ENCODE measurements at regions not wholly inside any gene's neighbourhood (a gene's known extent, or its start where the extent isn't known, plus 50 kb on each side); places are given as distances from the start of the nearest gene placed in this dataset.

DNA sequence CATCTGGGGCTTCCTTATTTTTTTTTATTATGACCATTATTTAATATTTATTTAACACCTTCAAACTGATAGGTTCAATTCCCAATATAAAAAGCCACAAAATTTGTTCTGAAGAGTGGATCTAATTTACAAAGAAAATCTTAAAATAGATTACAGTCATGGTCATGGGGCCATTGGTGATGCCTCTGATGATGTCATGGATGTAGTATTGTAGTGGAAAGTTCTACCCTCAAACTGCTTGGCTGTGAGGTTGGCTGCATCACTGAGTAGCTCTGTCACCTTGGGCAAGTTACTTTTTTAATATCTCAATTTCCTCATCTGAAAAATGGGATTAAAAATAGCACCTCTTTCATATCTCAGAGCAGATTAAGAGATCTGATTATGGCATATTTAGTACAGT, 128.5 kb downstream of the DKK1 start:
- Mint-ChIP-seq H3K36me3 (ENCODE audit: low read depth, unreplicated experiment) (no peaks in the 10 kb centered on the region), H3K4me3 (ENCODE audit: unreplicated experiment) (no peak overlapping the region), H3K27me3 (ENCODE audit: low read depth, unreplicated experiment) (no peaks in the 10 kb centered on the region), H3K9me3 (ENCODE audit: unreplicated experiment) (no peaks in the 10 kb centered on the region), H3K4me1 (ENCODE audit: low read depth, unreplicated experiment) (peaks cover 9% of the 10 kb centered on the region), H3K27ac (ENCODE audit: unreplicated experiment) (peak overlapping the region; percentile 41)
- Histone ChIP-seq H3K36me3 (ENCODE audit: insufficient read depth, low read length) (no peaks in the 10 kb centered on the region), H3K9ac (ENCODE audit: low read length) (peak overlapping the region; percentile 54), H3K9me3 (ENCODE audit: insufficient read depth, low read depth, low read length) (no peaks in the 10 kb centered on the region), H4K20me1 (ENCODE audit: insufficient read depth, low read length) (no peaks in the 10 kb centered on the region), H3K4me2 (ENCODE audit: low read length) (no peak overlapping the region), H3K4me3 (ENCODE audit: insufficient read depth, low read depth, low read length) (no peak overlapping the region), H3K27ac (ENCODE audit: low read depth, low read length) (peak overlapping the region; percentile 84), H3K27me3 (ENCODE audit: insufficient read depth, low read length) (no peaks in the 10 kb centered on the region), H2AFZ (ENCODE audit: low read depth, low read length) (no peak overlapping the region), H3K4me1 (ENCODE audit: insufficient read depth, low read length) (peaks cover 14% of the 10 kb centered on the region), H3K79me2 (ENCODE audit: insufficient read depth, low read length) (no peaks in the 10 kb centered on the region)
- TF ChIP-seq, protein P1, sequence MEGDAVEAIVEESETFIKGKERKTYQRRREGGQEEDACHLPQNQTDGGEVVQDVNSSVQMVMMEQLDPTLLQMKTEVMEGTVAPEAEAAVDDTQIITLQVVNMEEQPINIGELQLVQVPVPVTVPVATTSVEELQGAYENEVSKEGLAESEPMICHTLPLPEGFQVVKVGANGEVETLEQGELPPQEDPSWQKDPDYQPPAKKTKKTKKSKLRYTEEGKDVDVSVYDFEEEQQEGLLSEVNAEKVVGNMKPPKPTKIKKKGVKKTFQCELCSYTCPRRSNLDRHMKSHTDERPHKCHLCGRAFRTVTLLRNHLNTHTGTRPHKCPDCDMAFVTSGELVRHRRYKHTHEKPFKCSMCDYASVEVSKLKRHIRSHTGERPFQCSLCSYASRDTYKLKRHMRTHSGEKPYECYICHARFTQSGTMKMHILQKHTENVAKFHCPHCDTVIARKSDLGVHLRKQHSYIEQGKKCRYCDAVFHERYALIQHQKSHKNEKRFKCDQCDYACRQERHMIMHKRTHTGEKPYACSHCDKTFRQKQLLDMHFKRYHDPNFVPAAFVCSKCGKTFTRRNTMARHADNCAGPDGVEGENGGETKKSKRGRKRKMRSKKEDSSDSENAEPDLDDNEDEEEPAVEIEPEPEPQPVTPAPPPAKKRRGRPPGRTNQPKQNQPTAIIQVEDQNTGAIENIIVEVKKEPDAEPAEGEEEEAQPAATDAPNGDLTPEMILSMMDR (IDR thresholded peaks at IDR 0.05; ENCODE audit: insufficient read depth, low read depth, low read length) = no peak
- TF ChIP-seq EZH2 (IDR thresholded peaks at IDR 0.05; ENCODE audit: insufficient read depth, low read length) = no peak
- peak; percentile 65 for DNase-seq (ENCODE audit: low read depth)
- no peak for FAIRE-seq

DNA sequence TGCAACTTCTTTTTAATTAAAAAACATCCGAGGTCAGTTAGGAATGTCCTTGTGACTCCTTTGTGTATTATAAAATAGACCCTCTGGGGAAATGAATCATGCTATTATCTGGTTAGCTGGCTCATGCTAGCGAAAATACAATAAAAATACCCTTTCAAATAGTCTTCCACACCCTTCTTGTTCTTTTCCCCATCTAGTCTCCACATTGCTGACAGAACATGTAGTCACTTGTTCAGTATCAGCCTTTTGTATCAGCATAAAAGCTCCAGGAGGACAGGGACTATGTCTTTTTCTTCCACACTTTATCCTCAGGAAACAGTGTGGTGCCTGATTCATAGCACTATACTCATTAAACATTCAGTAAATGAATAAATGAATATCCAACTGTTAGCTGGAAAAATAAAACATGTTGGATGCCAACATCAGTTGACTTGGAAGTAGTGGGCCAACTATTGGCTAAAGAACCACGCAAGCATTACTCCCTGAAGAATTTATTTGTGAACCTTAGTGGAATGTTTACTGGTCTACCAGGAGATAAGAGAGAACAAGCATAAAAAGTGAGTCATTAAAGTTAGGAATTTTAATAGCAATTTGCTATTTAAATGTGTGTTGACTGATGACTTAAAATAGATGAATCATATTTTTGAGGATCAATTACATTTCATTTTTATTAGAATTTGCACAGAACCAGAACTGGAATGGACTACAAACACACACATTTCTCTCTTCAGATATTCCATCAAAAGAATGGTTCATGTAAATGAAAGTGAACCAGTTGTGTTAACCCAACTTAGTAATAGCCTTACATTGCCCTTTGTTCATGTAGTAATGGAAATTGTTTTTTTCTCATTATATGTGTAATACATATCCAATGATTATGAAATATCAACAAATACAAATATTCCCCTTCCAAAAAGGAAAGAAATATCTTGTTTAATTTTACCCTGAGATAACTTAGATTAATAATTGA, 129.6 kb downstream of the DKK1 start:
- Mint-ChIP-seq H3K4me3 (ENCODE audit: unreplicated experiment) (no peak overlapping the region), H3K9me3 (ENCODE audit: unreplicated experiment) (no peaks in the 10 kb centered on the region), H3K4me1 (ENCODE audit: low read depth, unreplicated experiment) (peaks cover 9% of the 10 kb centered on the region), H3K36me3 (ENCODE audit: low read depth, unreplicated experiment) (no peaks in the 10 kb centered on the region), H3K27me3 (ENCODE audit: low read depth, unreplicated experiment) (no peaks in the 10 kb centered on the region), H3K27ac (ENCODE audit: unreplicated experiment) (no peak overlapping the region)
- peak; percentile 94 for FAIRE-seq
- no peaks in the 10 kb centered on the region for H3K36me3 ChIP-seq (ENCODE audit: insufficient read depth, low read length)
- H2AFZ ChIP-seq (ENCODE audit: low read depth, low read length) = peak overlapping the region; percentile 14
- peak overlapping the region; percentile 61 for H3K4me2 ChIP-seq (ENCODE audit: low read length)
- H3K9ac ChIP-seq (ENCODE audit: low read length) = peak overlapping the region; percentile 54
- H3K9me3 ChIP-seq (ENCODE audit: insufficient read depth, low read depth, low read length) = no peaks in the 10 kb centered on the region
- H4K20me1 ChIP-seq (ENCODE audit: insufficient read depth, low read length) = no peaks in the 10 kb centered on the region
- peak overlapping the region; percentile 84 for H3K27ac ChIP-seq (ENCODE audit: low read depth, low read length)
- peak; percentile 93 for DNase-seq (ENCODE audit: low read depth)
- no peak overlapping the region for H3K4me3 ChIP-seq (ENCODE audit: insufficient read depth, low read depth, low read length)
- no peak for TF ChIP-seq EZH2 (IDR thresholded peaks at IDR 0.05; ENCODE audit: insufficient read depth, low read length)
- TF ChIP-seq, protein P1 (IDR thresholded peaks at IDR 0.05; ENCODE audit: insufficient read depth, low read depth, low read length) = no peak
- H3K27me3 ChIP-seq (ENCODE audit: insufficient read depth, low read length) = no peaks in the 10 kb centered on the region
- H3K4me1 ChIP-seq (ENCODE audit: insufficient read depth, low read length) = peaks cover 14% of the 10 kb centered on the region
- H3K79me2 ChIP-seq (ENCODE audit: insufficient read depth, low read length) = no peaks in the 10 kb centered on the region

DNA sequence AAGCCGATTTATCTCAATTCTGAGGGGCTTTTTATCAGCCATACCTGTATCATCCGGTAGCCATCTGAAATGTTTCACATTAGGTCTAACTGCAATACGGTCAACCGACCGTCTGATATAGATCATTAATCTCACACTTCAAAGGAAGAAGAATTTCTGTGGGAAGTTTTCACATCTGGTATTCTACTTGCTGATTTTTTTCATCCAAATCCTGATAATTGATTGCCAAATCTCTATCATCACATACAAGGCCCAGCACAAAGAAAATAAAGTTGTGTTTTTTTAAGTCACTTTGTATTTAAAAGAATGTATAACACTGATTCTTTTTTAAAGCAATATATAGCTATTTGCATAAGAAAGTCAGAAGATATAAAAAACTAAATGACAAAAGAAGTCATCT, 132.3 kb downstream of the DKK1 start:
- no peaks in the 10 kb centered on the region for H3K9me3 Mint-ChIP-seq (ENCODE audit: unreplicated experiment)
- FAIRE-seq = no peak

More for the DNA sequence above, 132.3 kb downstream of the DKK1 start:
- DNase-seq (ENCODE audit: low read depth) = peak; percentile 50
- Histone ChIP-seq H3K9ac (ENCODE audit: low read length) (no peak overlapping the region), H2AFZ (ENCODE audit: low read depth, low read length) (no peak overlapping the region), H3K4me1 (ENCODE audit: insufficient read depth, low read length) (peaks cover 14% of the 10 kb centered on the region), H3K36me3 (ENCODE audit: insufficient read depth, low read length) (no peaks in the 10 kb centered on the region), H3K79me2 (ENCODE audit: insufficient read depth, low read length) (no peaks in the 10 kb centered on the region), H4K20me1 (ENCODE audit: insufficient read depth, low read length) (no peaks in the 10 kb centered on the region), H3K27ac (ENCODE audit: low read depth, low read length) (no peak overlapping the region), H3K4me2 (ENCODE audit: low read length) (no peak overlapping the region), H3K9me3 (ENCODE audit: insufficient read depth, low read depth, low read length) (no peaks in the 10 kb centered on the region), H3K4me3 (ENCODE audit: insufficient read depth, low read depth, low read length) (no peak overlapping the region), H3K27me3 (ENCODE audit: insufficient read depth, low read length) (no peaks in the 10 kb centered on the region)
- no peaks in the 10 kb centered on the region for H3K36me3 Mint-ChIP-seq (ENCODE audit: low read depth, unreplicated experiment)
- no peak overlapping the region for H3K27ac Mint-ChIP-seq (ENCODE audit: unreplicated experiment)
- H3K4me3 Mint-ChIP-seq (ENCODE audit: unreplicated experiment) = no peak overlapping the region
- TF ChIP-seq, protein P1 (IDR thresholded peaks at IDR 0.05; ENCODE audit: insufficient read depth, low read depth, low read length) = no peak
- no peak for TF ChIP-seq EZH2 (IDR thresholded peaks at IDR 0.05; ENCODE audit: insufficient read depth, low read length)
- peaks cover 9% of the 10 kb centered on the region for H3K4me1 Mint-ChIP-seq (ENCODE audit: low read depth, unreplicated experiment)
- H3K27me3 Mint-ChIP-seq (ENCODE audit: low read depth, unreplicated experiment) = no peaks in the 10 kb centered on the region

Data from astrocyte (in vitro differentiated cells and primary cell).